GM12892 (cell line): ENCODE measurements at regions not wholly inside any gene's neighbourhood (a gene's known extent, or its start where the extent isn't known, plus 50 kb on each side); places are given as distances from the start of the nearest gene placed in this dataset.

Experiments
- POLR2A ChIP-seq: IDR thresholded peaks from 2 replicates; pipeline ENCODE4 v1.6.1; 2011; ENCODE audit warnings: low read depth, low read length, control low read depth
- POLR2AphosphoS5 ChIP-seq: IDR thresholded peaks from 2 replicates; pipeline ENCODE4 v1.6.1; 2011; ENCODE audit warnings: low read depth, low read length, control low read depth
- TAF1 ChIP-seq: IDR thresholded peaks from 2 replicates; pipeline ENCODE4 v1.6.1; 2011; ENCODE audit warnings: low read depth, mild to moderate bottlenecking, control low read depth, low read length, borderline replicate concordance

DNA sequence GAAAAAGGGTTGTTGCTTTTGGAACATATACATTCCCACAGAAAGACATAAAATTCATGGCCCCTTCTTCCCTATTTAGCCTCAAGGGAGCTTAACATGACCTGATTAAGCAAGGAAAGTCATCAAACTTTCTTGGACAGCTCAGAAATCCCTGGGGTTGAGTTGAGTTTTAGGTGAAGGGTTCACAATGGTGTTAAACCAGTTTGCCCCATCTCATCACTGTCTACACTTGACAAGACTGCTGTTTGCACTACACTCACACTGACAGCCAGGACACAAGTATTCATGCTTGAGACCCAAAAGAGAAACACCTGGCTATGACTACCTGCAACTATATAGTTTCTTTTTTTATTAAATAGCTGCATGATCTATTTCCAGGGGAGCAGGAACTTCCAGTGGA, 209.8 kb upstream of the TMEM45B start:
- no peak for TF ChIP-seq POLR2AphosphoS5
- TF ChIP-seq POLR2A, result no peak
- no peak for TF ChIP-seq TAF1
